ENCODE measurements at regions not wholly inside any gene's neighbourhood (a gene's known extent, or its start where the extent isn't known, plus 50 kb on each side); places are given as distances from the start of the nearest gene placed in this dataset.
A peak's percentile ranks its signal among the peaks of the same experiment; 100 is the strongest.

DNA sequence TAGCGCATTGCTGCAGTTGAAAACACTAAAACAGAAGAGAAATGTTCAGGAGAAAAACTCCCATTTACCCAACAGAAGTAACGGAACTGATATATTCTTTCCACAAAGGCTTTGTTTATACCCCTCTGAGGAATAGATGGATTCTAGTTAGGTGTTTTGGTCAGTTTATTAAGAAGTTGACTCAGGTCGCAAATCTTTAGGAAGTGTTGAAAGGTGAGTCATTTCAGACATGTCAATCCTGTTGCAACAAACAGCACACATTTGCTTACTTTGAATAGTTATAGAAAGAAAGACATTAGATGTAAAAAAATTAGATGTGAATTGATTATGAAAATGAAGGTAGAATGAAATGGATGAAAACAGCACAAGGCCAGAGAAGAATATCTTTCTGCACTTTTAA, 941.0 kb downstream of the KCNJ2 start:
- no peak for DNase-seq

DNA sequence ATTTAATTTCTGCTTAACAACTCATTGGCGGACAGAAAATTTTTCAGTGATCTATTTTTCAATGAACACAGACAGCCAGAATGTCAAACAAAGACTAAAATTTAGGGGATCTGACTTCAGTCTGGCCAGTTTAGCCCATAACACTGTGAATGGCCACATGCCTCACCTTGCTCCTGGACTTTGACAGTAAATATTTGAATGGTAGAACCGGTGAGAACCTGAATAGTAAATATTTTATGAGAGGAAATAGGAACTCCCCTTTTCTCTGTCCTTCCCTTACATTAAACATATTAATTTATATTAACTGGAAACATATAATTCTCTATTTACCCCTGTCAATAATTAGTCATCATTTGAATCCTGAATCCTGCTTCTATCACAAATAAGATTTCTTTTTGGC, 942.1 kb downstream of the KCNJ2 start:
- no peak for DNase-seq

DNA sequence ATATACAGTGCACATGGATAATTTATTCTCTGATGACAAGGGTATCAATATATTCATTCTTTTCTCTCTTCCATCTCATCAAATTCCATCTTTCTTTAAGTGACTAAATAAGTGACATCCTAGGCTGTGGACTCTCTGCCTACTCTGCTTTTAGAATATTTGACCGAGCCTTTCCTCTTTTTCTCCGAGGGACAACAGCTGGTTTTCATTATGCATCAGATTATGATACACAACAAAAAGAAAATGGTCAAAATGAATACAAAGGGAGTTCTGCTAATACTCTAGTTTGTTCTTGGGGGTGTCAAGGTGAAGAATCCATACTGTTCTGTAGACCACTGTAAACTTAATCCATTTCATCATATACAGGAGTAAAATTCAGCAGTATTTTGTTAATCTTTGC, 942.6 kb downstream of the KCNJ2 start:
- no peak for DNase-seq

DNA sequence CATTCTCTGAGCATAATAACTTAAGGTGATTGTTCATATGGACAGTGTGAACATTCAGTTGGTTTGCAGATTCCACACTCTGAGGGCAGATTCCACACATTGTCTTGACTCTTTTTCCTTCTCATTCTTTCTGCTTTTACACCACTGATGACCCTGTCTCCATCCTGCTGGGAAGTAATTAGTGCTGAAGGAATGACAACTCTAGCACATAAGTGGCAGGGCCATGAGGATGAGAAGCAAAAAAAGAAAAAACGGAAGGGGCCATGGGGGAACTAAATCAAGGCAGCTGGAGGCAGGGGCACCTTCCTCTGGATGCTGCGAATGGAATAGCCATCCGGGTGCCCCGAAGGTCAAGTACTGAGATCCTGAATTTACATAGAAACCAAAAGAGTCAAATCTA, 944.0 kb downstream of the KCNJ2 start:
- DNase-seq: no peak

DNA sequence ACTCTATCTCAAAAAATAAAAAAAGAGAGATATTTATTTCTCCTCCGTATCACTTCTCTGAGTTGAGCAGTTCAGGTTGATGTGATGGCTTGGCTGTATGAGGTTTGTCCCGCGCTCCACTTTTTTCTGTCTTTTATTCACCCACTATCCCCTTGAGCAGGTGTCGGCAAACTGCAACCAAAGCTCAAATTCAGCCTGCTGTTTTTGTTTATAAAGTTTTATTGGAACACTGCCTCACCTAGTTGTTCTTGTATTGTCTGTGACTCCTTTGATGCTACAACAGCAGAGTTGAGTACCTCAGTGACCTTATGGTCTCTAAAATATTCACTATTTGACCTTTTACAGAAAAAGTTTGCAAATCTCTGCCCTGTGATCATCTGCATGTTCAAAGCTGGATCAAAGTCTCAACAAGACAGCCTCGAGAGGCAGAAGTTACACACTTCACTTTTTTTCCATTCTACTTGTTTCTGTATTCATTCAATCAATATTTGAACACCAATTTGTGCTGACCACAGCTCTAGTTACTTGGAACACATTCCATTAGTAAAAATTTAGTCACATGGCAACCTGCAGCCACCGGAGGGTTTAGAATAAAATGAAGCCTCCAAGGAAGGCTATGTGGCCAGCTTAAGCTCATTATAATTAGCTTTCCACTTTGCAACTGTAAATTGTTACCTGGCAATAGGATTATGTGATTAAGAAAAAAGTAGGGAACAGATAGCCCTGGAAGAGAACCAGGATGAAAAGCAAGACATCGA, 945.8 kb downstream of the KCNJ2 start:
- DNase-seq: no peak

DNA sequence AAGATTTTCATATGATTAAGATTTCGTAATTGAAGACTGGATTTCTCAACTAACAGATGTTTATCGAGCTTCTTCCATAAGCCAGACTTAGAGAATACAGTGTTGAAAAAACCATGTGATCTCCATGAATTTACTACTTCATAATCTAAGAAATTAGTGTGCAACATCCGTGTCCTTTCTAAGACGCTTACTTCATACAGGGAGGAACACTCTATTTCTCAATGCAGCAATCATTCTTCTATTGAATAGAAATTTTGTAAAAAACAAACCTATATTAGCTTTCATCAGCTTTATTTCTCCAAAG, 946.3 kb downstream of the KCNJ2 start:
- DNase-seq: no peak

DNA sequence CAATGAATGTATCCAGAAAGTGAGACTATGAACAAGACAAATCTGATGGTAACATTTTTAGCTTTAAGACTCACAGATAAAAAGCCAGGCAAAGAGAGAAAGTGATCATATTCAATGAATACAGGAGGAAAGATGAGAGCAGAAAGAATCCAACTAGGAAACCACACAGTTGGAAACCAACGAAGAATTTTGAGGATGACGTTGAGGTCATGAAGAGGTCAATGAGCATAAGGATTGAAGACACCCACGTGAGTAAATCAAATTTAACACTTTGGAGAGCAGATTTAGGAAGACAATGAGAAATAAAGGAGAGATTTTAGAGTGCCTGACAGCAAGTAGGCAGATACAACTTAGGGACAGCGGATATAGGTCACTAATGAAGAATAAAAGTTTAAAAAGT, 948.1 kb downstream of the KCNJ2 start:
- DNase-seq: no peak

DNA sequence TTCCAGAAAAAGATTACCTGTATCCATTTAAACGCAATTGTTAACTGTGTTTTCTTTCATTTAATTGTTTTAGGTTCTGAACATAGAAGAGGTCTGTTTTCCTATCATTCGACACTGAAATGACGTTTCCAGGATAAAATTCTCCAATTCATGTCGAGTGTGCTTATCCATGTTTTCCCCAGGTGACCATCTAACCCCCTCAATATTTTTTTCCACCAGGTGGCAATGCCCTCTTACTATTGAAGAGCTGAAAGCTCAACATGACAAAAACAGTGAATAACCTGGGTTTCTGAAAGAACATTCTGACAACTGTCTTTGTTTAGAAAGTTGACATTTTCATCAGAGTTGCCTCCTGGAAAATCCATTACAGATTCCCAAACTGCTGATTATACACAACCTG, 948.7 kb downstream of the KCNJ2 start:
- DNase-seq: peak; percentile 25

DNA sequence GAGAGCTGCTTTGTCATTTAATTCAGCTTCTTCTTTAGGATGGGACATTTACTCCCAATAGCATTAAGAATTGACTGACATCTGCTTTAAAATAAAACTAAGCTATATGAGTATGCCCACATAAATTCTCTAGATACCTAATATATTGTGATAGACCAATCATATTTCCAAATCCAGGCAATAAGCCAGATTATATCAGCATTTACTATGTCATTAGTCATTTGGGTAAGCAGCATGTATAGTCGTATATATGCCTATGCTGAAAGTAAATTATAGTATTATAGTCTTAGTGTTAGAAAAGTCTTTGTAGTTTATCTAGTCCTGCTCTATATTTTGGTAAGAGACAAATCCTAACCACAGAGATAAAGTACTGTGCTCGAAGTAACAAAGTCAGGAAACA, 958.1 kb downstream of the KCNJ2 start:
- DNase-seq: no peak

DNA sequence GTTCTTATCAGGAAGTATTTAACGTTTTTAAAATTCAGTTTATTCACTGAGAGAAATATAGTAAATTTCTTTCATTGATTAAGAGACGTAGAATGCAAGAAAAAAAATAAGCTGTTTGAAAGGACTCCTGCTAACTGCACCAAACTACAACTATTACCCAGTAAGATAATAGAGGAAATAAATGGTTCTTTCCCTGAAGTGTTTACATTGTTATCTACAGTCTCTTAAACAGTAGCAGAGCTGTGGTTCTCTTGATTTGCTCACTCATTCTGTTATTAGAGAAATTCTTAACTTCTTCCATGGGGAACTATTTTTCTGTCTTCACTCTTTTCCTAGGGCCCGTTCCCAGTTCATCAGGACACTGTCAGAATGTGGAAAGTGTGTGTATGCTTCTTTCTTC, 973.0 kb downstream of the KCNJ2 start:
- no peak for DNase-seq

DNA sequence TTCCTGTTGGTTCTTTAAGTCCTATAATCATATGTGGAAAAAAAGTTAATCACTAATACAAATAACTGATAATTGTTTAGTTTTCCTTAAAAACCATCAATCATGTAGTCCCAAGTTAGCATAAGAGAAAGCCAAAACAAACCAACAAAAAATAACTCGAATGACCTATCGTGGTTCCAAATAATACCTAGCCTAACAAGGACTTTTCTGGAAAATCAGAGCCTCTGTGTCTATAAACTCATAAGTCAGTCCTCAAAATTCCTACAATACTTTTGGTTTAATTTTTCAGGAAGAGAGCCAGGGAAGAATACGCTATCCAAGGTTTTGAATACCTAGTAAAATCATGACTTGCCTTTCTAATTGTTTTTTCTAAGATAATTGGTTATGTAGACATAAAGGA, 975.3 kb upstream of the SOX9 start:
- no peak for DNase-seq

DNA sequence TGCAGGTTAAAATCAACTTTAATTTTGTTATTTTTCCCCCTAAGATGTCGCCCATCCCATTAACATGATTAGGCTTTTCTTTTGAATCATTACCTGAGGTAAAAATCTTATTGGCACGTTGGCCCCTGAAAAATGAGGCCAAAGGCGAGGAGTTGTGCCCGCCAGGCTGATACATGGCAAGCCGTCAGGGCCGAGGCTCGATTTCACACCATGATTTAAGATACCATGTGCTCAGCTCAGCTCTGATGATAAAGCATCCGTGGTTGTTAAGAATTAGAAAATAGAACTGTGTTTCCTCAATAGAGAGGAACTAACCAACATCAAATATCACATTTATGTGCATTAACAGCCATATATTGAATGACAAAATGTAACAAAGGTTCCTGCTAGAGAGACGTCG, 972.9 kb upstream of the SOX9 start:
- no peak for DNase-seq

DNA sequence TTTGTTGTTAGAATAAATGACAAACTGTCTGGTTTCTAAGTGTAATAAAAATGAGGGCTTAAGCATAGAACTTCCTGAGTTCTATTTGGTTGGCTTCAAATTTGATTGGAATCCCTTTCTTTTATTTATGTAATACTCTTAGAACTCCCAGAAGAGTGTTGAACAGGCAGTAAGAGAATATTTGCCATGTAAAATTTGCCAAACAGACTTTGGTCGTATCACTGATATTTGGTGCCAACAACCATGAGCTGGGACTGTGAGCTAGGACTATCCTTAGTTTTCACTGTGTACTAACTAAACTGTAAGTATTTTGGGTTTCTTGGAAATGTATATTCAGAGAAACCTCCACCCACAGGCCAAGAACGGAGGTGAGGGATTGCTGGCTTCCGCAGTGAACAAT, 971.2 kb upstream of the SOX9 start:
- DNase-seq: no peak

DNA sequence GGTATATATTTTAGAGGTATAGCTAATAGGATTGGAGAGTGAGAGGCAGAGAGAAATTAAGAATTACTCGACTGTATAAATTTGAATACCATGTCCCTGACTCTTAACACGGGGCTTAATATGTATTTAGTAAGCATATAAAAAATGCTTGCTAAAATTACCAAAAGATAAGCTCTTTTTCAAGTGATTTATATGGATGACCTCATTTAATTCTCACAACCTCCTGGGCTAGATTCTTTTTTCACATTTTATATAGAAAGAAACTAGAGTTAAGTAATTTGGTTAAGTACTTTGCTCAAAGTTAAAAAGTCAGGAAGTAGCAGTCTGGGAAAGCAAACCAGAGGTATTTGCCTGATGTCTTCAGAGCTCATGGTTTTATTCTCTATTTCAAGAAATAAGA, 963.5 kb upstream of the SOX9 start:
- no peak for DNase-seq

DNA sequence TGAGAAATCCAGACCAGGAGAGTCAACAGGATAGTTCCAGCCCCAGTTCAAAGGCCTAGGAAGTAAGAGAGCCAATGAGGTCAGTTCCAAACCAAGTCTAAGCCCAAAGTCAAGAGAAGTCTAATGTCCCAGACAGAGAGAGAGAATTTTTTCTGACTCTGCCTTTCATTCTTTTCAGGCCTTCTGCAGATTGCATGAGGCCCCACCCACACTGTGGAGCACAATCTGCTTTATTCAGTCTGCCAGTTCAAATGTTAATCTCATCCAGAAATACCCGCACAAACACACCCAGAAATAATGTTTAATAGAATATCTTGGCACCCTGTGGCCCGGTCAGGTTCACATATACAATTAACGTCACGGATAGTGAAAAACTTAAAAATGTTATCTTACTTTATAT, 962.4 kb upstream of the SOX9 start:
- DNase-seq: no peak

DNA sequence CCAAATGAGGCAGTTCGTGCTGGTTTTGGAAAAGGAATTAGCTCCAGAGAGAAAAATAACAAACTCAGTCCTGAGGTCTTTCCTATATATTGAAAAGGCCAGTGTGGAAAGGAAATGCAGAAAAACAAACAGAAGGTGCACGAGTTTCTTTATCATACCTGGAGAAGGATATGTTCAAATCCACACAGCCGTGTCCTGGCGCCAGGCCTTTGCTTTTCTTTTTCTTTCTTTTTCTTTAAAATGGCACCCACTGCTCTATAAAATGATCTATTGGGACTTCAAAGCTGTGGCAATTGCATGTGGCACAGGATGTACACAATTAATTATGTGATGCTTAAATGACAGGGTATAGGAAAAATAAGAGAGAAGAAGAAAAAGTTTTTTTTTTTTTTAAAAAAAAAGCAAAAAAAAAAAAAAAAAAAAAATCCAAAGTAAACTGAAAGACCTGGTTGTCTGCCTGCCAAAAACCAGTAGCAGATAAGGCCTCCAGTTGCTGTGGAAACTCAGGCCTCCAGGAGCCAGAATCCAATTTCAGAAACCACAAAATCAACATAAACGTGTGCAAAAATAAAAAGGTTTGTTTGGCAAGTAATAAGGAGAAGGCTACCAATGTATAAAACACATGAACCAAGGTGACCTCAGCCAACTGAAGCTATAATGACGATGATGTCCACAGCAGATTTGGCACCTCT, 957.6 kb upstream of the SOX9 start:
- DNase-seq: peak; percentile 58

DNA sequence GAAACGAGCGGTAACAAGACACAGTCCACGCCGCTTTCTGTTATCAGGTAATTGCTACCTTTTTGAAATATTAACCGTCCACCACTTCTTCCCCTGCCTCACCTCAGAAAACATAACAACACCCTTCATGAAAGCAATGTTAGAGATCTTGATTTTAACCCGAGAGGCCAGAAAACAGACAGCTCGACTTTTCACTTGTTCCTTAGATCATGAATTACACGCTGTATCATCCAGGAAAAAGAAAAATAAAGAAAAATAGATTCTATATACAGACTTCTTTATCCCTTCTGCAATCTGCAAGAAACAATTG, 957.1 kb upstream of the SOX9 start:
- DNase-seq: no peak

DNA sequence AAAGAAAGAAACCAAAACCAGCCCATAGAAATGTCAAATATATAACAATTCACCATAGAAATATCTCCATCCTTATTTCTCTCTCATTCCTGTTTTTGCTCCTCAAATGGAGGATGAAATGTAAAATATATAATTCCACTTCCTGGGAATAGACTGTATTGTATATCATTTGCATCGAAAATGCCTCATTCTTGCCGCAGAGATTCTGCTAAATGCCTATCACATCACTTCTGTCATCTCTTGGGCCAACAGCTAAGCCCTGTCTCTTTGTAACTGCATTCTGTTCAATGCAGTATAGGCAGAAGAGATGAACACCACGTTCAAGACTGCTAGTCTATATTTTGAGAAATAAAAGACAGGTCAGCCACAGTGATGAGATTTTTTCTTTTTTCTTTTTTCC, 956.3 kb upstream of the SOX9 start:
- no peak for DNase-seq

DNA sequence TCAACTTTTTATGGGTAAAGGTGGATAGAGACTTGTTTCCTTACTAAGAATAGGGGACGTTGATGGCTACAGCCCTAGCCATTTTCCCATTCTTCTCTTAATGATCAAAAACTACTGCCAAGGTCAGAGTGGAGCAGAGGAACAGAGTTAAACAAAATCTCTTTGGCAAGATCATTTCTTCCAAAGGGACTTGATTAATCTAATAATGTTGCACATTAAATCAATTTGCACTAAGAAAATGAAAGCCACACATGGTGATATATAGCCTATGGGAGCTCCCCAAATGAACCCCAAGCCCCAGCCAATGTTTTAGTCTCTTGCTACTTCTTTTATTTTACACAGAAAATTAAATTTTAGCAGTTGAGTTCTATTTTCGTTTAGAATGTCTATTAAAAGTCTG, 954.5 kb upstream of the SOX9 start:
- DNase-seq: no peak

DNA sequence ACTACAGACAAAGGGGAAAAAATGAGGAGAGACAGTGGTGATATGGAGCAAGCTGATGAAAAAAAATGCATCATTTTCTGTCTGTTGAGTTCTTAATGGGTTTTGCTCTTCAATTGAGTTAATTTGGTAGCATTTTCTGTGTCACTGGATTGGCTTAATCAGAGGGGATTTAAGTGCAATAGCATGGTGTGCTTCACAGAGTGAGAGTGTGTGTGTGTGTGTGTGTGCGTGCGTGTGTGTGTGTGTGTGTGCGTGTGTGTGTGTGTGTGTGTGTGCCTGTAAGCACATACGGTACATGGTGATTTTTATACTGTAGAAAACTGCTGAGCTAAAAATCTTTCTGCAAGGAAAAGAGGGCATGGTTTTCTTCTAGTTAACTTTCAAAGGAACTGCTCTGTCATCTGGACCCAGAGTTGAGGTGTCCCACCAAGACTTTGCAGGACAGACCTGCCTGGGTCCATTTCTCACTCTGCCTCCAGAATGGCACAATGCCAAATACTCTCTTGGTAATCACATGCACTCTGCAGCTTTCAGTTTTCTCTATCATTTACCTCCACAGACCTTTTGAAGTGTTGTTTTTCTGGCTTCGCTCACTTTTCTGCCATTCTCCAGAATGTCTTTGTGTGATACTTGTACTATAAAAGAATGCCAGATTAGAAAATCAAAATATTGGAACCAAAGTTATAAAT, 952.6 kb upstream of the SOX9 start:
- DNase-seq: no peak

DNA sequence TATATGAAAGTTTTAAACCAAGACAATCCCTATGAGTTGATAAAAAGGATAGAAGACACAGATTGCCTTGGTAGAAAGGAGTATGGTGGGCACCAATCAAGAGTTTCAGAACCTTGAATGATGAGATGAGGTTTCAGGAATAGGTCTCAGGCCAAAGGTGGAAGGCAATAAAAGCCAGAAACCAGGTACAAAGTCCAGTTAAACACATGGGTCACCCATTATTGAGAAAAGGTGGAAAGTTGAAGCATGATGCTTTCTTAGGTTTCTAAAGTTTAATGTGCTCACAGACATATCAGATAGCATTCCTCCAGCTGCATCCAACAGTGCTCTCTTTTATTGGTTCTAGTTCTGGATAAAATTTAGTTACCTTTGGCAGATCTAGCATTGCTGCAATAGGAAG, 950.8 kb upstream of the SOX9 start:
- DNase-seq: no peak

DNA sequence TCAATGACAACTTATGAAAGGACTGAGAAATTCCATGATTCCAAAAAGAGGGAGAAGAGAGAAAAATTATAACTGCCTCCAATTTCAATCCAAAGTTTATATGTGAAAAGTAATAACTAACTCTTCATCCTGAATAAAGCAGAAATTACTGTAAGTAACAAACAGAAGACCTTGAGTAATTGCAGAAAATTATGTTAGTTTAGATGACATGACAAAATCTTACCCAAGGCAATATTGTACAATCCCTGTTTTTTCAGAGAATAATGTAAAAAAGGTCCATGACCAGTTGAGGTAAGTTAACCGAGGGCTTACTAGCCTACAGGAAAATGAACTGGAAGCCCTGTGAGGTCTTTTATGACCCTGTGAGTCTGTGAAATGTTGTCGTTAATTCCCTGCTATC, 949.5 kb upstream of the SOX9 start:
- DNase-seq: no peak

DNA sequence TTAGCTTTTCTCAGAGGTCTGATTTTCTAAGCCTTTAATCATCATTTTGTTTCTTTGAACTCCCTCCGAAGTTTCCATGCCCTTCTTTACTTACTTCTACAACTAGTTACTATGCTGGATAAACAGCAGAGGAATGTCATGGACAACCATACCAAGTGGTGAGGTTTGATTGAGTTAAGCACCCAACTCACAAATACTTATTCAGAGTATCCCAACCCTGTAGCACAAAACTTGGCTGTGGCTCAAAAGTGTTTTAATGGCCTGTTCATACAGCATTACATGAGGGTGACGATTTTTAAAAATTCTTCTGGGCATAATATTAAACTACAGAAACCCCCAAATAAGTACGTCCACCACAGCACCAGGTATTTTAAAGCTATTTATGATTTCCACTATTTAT, 946.8 kb upstream of the SOX9 start:
- no peak for DNase-seq

DNA sequence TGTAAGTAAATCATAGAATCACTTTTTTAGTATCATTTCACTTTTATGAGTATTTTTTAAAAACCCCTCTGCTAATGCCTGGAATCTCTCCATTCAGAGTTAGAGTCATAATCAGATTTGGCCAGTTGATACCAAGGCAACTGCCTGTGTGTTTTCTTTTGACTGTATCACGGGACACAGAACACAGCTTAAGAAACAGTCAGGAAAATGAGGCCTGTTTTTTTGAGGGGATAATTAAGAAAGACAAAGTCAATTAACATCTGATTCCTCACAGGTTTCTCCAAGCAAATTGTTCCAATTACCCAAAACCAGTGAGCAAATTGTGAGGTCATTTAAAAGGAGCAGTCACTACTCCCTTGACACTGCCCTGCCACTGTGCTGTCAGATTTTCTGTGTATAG, 944.5 kb upstream of the SOX9 start:
- no peak for DNase-seq

DNA sequence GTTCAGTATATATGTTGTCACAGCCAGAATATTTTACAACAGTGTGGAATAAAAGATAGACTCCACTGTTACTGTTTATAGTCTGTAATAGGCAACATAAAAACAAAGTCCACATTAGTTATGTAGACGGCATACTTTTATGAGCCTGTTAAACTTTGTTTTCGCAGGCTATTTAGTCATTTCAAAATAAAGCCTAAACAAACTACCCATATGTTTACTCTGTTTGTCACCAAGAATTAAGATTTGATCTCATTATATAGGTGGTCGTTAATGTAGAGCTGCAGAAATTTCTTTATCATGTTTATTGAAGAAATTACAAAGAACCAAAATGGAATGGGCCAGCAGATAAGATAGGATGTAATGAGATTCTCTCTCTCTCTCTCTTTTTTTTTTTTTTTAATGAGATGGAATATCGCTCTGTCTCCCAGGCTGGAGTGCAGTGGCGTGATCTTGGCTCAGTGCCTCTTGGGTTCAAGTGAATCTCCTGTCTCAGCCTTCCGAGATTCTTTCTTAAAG, 943.8 kb upstream of the SOX9 start:
- DNase-seq: no peak

All from NCI-H2171 (cell line).